ENCODE measurements at regions not wholly inside any gene's neighbourhood (a gene's known extent, or its start where the extent isn't known, plus 50 kb on each side); places are given as distances from the start of the nearest gene placed in this dataset.

DNA sequence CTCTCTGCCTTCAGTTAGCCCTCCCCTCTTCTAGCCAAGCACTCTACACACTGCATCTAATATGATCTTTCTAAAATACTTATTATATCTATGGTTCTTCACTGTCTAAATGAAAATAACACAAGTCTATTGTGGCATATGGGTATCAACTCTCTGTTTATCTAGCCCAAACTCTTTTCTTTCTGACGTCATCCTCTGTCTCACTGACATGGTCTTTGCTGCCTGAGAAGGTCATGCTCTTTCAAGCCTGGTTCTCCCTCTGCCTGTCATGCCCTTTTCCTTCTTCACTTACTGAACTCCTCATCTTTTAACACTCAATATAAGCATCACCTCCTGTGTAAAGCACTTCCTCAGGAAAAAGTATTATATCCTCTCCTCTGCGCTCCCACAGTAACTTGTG is 672.2 kb upstream of the CT83 start:
- Histone ChIP-seq H3K9ac (ENCODE audit: insufficient read depth in 1 of 2, low read length in 2 of 2) (no peak overlapping the region), H3K27ac (ENCODE audit: low read depth in 1 of 2, low read length in 1 of 2) (no peak overlapping the region), H3K27me3 (ENCODE audit: control insufficient read depth in 3 of 3, insufficient read depth in 3 of 3, low read length in 2 of 3) (no peaks in the 10 kb centered on the region), H3K4me1 (ENCODE audit: control insufficient read depth in 5 of 5, insufficient read depth in 5 of 5, low read length in 5 of 5) (no peaks in the 10 kb centered on the region), H3K36me3 (ENCODE audit: control insufficient read depth in 4 of 4, insufficient read depth in 4 of 4, low read length in 4 of 4) (no peaks in the 10 kb centered on the region), H3K4me3 (no peak overlapping the region), H3K9me3 (ENCODE audit: control insufficient read depth in 4 of 4, insufficient read depth in 3 of 4, low read length in 3 of 4) (peaks cover 0 to 3% (median 0%) of the 10 kb centered on the region in 4 donors)
- TF ChIP-seq, protein P1, sequence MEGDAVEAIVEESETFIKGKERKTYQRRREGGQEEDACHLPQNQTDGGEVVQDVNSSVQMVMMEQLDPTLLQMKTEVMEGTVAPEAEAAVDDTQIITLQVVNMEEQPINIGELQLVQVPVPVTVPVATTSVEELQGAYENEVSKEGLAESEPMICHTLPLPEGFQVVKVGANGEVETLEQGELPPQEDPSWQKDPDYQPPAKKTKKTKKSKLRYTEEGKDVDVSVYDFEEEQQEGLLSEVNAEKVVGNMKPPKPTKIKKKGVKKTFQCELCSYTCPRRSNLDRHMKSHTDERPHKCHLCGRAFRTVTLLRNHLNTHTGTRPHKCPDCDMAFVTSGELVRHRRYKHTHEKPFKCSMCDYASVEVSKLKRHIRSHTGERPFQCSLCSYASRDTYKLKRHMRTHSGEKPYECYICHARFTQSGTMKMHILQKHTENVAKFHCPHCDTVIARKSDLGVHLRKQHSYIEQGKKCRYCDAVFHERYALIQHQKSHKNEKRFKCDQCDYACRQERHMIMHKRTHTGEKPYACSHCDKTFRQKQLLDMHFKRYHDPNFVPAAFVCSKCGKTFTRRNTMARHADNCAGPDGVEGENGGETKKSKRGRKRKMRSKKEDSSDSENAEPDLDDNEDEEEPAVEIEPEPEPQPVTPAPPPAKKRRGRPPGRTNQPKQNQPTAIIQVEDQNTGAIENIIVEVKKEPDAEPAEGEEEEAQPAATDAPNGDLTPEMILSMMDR (IDR thresholded peaks at IDR 0.05; ENCODE audit: control extremely low read depth, extremely low read depth) = no peak
- no peak for ATAC-seq (ENCODE audit: insufficient read depth, low FRiP score)
- 55 to 68% methylated on average over 2 of the region's 2 CpGs for whole genome bisulfite sequencing, 2 donors
- no peak for DNase-seq

DNA sequence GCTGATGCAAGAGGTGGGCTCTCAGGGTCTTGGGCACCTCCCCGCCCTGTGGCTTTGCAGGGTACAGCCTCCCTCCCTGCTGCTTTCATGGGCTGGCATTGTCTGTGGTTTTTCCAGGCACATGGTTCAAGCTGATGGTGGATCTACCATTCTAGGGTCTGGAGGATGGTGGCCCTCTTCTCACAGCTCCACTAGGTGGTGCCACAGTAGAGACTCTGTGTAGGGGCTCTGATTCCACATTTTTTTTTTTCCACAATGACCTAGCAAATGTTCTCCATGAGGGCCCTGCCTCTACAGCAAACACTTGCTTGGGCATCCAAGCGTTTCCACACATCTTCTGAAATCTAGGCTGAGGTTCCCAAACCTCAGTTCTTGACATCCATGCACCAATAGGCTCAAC is 657.9 kb upstream of the CT83 start:
- ATAC-seq (ENCODE audit: insufficient read depth, low FRiP score) (no peak), DNase-seq (no peak)
- WGBS, 2 donors = 70 to 86% methylated on average over 2 of the region's 2 CpGs
- TF ChIP-seq, protein P1 (IDR thresholded peaks at IDR 0.05; ENCODE audit: control extremely low read depth, extremely low read depth) = no peak
- no peak overlapping the region for H3K4me3 ChIP-seq
- no peaks in the 10 kb centered on the region for H3K36me3 ChIP-seq (ENCODE audit: control insufficient read depth in 4 of 4, insufficient read depth in 4 of 4, low read length in 4 of 4)
- no peaks in the 10 kb centered on the region for H3K27me3 ChIP-seq (ENCODE audit: control insufficient read depth in 3 of 3, insufficient read depth in 3 of 3, low read length in 2 of 3)
- no peak overlapping the region for H3K27ac ChIP-seq (ENCODE audit: low read depth in 1 of 2, low read length in 1 of 2)
- H3K4me1 ChIP-seq (ENCODE audit: control insufficient read depth in 5 of 5, insufficient read depth in 5 of 5, low read length in 5 of 5) = no peaks in the 10 kb centered on the region
- no peak overlapping the region for H3K9ac ChIP-seq (ENCODE audit: insufficient read depth in 1 of 2, low read length in 2 of 2)
- peaks cover 0 to 4% (median 0%) of the 10 kb centered on the region in 4 donors for H3K9me3 ChIP-seq (ENCODE audit: control insufficient read depth in 4 of 4, insufficient read depth in 3 of 4, low read length in 3 of 4)

DNA sequence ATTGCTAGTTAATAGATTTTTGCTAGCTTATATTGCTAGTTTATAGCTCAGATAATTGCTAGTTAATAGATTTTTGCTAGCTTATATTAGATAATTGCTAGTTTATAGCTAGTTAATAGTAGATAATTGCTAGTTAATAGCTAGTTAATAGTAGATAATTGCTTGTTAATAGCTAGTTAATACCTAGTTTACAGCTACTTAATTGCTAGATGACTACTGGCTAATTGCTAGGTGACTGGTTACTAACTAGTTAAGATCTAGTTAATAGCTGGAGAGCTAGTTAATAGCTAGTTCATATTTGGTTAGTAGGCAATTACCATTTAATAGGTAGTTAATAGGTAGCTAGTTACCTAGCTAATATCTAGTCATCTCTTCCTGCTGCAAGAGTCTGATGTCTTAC is 633.8 kb upstream of the CT83 start:
- ATAC-seq (ENCODE audit: insufficient read depth, low FRiP score) (no peak), DNase-seq (no peak)
- Histone ChIP-seq H3K4me3 (no peak overlapping the region), H3K36me3 (ENCODE audit: control insufficient read depth in 4 of 4, insufficient read depth in 4 of 4, low read length in 4 of 4) (no peaks in the 10 kb centered on the region), H3K27ac (ENCODE audit: low read depth in 1 of 2, low read length in 1 of 2) (no peak overlapping the region), H3K9me3 (ENCODE audit: control insufficient read depth in 4 of 4, insufficient read depth in 3 of 4, low read length in 3 of 4) (peaks cover 0 to 6% (median 0%) of the 10 kb centered on the region in 4 donors), H3K27me3 (ENCODE audit: control insufficient read depth in 3 of 3, insufficient read depth in 3 of 3, low read length in 2 of 3) (no peaks in the 10 kb centered on the region), H3K4me1 (ENCODE audit: control insufficient read depth in 5 of 5, insufficient read depth in 5 of 5, low read length in 5 of 5) (no peaks in the 10 kb centered on the region), H3K9ac (ENCODE audit: insufficient read depth in 1 of 2, low read length in 2 of 2) (no peak overlapping the region)
- TF ChIP-seq, protein P1 (IDR thresholded peaks at IDR 0.05; ENCODE audit: control extremely low read depth, extremely low read depth) = no peak

DNA sequence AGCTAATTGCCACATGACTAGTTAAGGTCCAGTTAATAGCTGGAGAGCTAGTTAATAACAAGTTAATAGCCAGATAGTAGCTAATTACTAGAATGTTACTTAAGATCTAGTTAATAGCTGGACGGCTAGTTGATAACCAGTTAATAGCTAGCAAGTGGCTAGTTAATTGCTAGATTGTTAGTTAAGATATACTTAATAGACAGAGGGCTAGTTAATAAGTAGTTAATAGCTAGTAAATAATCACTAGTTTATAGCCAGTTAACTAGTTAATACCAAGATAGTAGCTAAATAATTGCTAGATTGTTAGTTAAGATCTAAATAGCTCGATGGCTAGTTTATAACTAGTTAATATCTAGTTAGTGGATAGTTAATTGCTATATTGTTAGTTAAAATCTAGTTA is 632.6 kb upstream of the CT83 start:
- H3K36me3 ChIP-seq (ENCODE audit: control insufficient read depth in 4 of 4, insufficient read depth in 4 of 4, low read length in 4 of 4) = no peaks in the 10 kb centered on the region
- TF ChIP-seq, protein P1 (IDR thresholded peaks at IDR 0.05; ENCODE audit: control extremely low read depth, extremely low read depth) = no peak
- H3K27me3 ChIP-seq (ENCODE audit: control insufficient read depth in 3 of 3, insufficient read depth in 3 of 3, low read length in 2 of 3) = no peaks in the 10 kb centered on the region
- DNase-seq = no peak
- ATAC-seq (ENCODE audit: insufficient read depth, low FRiP score) = no peak
- 92 to 93% methylated on average over 2 of the region's 2 CpGs for WGBS, 2 donors
- no peak overlapping the region for H3K4me3 ChIP-seq
- peaks cover 0 to 9% (median 0%) of the 10 kb centered on the region in 4 donors for H3K9me3 ChIP-seq (ENCODE audit: control insufficient read depth in 4 of 4, insufficient read depth in 3 of 4, low read length in 3 of 4)
- H3K9ac ChIP-seq (ENCODE audit: insufficient read depth in 1 of 2, low read length in 2 of 2) = no peak overlapping the region
- no peak overlapping the region for H3K27ac ChIP-seq (ENCODE audit: low read depth in 1 of 2, low read length in 1 of 2)
- no peaks in the 10 kb centered on the region for H3K4me1 ChIP-seq (ENCODE audit: control insufficient read depth in 5 of 5, insufficient read depth in 5 of 5, low read length in 5 of 5)
